GM21367 (cell line): ENCODE measurements at regions not wholly inside any gene's neighbourhood (a gene's known extent, or its start where the extent isn't known, plus 50 kb on each side); places are given as distances from the start of the nearest gene placed in this dataset.

Experiments used
- ATAC-seq: cut with Tn5 transposase; IDR thresholded peaks from one replicate; pipeline ENCODE4 v1.9.1; 2021; ENCODE audit not compliant: unreplicated experiment

DNA sequence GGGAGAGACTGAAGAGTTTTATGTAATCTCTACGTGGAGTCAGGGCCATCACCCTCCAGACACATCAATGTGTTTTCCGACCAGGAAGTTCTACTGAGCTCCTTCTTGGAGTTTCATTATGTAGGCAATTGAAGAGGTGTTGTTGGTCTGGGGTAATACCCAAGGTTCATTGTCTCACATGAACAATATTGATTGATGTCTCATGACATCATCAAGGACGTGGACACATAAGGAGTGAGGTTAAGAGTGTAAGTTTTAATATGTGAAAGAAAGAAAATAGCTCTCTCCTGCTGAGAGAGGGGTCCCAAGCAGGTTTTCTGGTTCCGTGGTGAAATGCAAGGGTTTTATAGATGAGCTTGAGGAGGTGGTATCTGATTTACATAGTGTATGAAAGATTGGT lies 280.7 kb upstream of the MIR17HG start:
- no peak for ATAC-seq

DNA sequence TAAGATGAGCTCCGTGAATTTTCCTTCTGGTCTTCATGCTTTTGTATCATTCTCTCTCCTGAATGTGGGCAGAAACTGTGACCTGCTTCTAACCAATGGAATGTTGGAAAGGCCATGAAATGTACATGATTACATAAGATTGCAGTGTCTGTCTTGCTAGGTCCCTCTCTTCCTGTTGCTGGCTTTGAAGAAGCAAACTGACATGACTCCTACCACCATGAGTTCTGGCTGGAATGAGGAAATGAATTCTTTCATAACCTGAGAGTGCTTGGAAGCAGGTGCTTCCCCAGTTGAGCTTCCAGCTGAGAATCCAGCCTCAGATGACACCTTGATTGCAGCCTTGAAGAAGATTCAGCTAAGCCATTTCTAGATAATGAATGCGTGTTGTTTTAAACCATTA lies 275.0 kb upstream of the MIR17HG start:
- no peak for ATAC-seq

DNA sequence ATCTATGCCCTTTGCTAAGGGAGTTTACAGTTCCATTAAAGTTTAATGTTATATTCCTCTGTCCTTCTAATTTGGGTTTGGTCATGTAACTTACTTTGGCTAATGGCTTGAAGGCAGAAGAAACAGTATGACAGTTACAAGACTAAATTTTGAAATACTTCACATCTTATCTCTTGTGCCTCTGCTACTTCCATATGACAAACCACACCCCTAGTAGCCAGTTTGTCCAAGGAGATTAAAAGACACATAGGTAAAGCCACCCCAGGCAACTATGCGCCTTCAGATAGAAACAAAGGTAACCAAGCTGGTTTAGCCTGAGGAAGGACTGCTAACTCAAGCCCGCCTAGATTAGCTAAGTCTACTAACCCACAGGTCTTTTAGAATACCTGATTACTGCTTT lies 273.4 kb upstream of the MIR17HG start:
- ATAC-seq = no peak

GRCh38 chr13:91076830-91077229 lies 270.7 kb upstream of the MIR17HG start:
- ATAC-seq = no peak

- no peak for ATAC-seq
Observed at GRCh38 chr13:91078093-91078679, 269.3 kb upstream of the MIR17HG start.

DNA sequence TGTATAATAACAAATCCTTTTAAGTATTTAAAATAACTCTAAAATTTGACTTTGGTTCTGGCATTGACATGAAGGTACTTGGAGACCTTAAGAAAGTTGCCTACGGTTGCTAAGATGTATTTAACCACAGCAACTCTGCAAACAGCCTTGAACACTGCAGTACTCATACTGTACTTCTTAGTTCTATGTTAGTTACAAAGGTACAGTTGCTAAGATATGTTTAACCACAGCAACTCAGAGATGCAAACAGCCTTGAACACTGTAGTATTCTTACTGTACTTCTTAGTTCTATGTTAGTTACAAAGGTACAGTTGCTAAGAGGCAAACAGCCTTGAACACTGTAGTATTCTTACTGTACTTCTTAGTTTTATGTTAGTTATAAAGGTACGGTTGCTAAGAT lies 268.3 kb upstream of the MIR17HG start:
- no peak for ATAC-seq

DNA sequence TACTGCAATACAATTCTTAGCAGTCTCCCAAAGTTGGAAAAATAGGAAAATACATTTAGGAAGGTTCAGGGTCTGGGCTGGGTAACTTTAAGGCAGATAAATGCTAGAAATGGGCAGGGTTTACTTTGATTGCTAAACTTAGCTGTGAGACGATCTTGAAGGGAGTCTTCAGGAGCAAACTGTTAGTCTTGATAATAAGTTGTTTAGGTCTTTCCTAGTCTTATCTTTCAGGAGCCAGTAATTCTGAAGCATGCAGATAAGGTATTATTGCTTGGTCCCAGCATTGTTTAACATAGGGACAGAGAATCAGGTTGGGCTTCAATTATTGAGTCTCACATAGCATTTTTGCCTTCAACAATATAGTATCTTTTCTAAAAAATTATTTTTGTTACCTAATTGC lies 262.4 kb upstream of the MIR17HG start:
- ATAC-seq = no peak

DNA sequence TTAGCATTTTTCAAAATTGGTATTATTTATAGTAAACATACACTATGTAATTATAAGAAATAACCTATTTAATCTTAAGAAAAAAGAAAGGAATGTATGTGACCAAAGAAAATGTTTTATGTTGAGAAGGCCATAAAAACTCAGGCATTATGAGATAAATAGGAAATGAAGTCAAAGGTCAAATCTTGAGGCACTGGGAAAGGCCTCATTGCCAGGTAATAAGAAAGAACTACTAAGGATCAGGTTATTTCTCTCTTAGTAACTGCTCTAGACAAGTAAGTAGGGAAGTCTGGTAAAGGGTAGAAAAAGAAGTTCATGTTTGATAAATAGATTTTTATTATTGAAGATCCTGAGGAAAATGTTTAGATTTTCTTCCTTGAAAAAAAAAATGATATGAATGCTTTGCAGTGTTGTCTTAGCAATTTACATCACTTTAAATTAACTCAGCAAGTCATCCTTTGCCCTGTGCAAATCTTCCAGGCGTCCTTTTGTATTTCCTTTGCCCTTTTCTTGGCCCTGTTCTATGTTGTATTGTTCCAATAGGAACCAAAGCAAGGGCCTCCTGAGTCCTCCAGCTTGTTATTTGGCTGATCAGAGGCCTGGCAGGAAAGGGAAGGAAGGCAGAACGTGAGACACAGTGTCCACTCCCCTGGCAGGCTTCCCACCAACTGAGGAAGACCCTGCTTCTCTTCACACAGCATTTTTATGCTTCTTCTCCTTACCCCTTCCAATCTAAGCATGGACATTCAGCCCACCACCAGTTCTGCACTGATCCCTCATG lies 260.4 kb upstream of the MIR17HG start:
- ATAC-seq = no peak

GRCh38 chr13:91097269-91097668 lies 250.2 kb upstream of the MIR17HG start:
- no peak for ATAC-seq

DNA sequence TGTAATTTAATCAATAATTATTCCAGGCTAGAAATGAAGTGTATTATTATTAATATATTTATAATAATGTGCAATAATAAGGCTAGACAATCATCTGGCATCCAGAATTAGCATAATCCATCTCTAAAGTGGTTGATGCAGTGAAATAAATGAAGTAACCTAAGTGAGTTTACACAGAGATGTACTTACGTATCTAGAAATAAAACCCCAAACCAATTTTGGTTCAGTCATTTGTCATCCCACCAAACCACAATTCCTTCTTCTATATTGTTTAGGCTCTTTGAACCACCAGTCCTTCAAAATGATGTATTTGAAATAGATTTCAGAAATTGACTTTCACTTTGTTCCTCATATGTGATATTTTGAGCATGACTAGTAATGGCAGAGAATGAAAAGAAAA lies 247.6 kb upstream of the MIR17HG start:
- no peak for ATAC-seq

DNA sequence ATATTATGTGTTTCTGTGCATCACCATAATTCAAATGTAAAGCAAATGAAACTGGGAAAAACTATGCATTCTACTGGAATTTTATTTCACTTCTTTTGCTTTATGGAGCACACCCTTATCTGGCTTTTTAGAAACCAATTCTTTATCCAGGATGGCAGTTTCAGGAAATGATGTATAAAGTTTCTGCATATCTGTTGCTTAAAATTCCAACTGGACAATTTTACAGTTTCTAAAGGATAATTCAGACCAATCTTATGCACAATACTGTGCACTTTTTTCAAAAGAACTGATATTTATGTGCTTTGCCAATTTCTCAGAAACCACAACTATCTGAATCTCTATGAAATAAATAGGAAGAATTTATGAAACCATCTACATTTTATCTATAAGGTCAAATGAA lies 246.5 kb upstream of the MIR17HG start:
- no peak for ATAC-seq

DNA sequence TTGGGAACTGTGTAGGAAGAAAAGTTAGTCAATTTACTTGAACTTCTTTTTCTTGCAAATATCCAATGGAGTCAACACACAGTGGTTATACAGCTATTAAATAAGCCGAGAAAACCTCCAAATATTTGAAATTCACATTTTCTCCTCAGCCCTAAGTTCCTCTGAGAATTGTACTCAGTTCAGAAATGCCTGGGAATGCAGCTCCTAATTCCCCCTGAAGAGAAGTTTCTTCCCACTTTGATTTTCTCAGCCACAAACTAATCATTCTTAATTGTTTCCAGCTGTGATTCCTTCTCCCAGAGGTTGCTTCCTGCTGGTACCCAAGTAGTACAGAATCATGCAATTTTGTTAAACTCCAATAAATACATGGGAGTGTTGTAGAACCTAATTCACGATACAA lies 246.1 kb upstream of the MIR17HG start:
- no peak for ATAC-seq

GRCh38 chr13:91105270-91105669 lies 242.2 kb upstream of the MIR17HG start:
- ATAC-seq = no peak

- ATAC-seq = no peak
Observed at GRCh38 chr13:91106565-91106964, 240.9 kb upstream of the MIR17HG start.

DNA sequence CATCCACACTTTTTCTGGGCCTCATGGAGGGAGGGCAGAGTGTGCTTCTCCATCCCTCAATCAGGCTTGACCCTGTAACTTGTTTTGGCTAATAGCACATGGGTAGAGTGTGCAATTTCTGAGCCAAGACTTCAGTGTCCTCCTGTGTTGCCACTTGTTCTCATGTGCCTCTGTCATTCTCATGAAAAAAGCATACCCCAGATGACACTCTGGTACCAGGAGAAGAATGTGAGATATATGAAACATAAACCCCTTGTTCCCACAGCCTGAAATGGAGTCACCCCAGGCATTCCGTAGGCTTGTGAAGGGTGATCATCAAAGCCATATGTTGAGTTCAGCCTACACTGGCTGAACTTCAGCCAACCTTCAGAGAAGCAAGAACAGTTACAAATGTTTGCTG lies 239.2 kb upstream of the MIR17HG start:
- ATAC-seq = no peak

DNA sequence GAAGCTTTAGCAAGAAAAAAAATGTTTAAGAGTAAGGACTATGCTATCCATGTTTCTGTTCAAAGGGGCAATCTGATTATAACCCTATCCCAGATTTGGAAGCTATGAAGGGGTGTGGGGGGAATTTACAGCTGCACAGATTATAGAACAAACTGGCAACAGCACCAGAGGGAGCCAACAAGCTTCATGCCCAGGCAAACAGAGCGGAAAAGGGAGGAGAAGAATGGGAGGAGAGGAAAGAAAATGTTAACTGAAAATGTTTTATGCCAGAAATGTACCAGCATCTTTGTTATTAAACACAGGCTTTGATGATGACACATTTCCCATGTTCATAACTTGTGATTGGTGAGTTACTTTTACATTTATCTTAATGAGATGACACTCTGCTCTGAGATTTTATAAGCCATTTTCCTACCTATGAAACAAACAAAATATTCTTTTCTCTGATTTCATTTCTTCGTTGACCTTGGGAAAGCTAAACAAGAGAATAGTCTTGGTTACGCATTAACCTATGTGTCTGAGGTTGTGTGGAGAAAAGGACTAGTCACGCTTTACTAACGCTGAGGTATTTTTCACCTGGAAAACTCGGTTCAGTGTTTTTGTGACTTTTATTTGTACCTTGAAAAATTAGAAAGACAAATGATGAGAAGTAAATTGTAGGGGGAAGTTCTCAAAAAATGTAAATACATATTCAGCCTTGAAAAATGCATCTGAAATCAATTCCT lies 235.8 kb upstream of the MIR17HG start:
- no peak for ATAC-seq

DNA sequence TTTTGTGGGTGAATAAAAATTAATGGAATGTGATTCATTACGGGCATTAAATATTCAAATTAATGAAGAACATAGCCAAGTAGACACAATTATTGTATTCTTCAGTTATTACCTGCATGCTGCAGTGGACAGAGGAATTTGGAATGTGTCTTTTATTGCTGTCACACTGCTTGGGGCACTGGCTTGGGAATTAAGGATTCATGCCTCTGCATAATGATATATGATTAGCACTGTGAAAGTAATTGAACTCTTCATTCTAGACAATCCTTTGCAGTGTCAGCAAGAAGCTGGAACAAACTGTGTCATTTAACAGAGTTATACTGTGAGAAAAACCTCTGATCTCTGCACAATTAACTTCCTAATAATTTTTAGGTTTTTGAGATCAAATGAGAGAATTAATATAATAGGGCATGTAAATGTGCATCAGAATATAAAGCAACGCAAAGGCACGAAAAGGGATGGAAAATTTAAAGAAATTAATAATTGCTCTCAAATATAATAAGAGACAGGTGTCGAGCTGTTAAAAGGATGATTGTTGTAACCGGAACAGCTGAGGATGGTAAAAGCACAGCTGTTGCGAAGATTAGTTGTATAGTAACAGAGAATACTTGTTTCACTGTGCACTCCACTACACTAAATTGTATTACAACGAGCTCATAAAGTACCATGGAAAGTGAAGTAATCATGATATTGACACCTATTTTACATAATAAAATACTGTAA lies 235.1 kb upstream of the MIR17HG start:
- no peak for ATAC-seq

- ATAC-seq = no peak
Observed at GRCh38 chr13:91112924-91113277, 234.6 kb upstream of the MIR17HG start.

- ATAC-seq = no peak
Observed at GRCh38 chr13:91115776-91116175, 231.7 kb upstream of the MIR17HG start.

DNA sequence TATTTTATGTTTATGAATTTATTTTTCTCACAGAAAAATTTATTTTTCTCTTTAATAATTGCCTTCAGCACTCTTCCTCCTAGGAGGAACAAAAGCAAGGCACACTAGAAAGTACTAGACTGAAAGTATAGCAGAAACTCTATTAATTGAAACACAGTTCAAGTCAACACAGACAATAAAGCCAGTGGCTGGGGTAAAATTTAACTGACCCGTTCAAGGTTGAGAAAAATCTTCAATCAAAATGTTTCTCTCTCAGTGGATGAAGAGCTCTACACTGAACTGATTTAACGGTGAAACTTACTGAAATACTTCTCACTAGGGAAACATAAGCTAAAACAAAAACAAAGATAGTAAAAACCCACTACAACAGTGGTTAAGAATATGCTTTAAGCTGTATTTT lies 230.1 kb upstream of the MIR17HG start:
- no peak for ATAC-seq

DNA sequence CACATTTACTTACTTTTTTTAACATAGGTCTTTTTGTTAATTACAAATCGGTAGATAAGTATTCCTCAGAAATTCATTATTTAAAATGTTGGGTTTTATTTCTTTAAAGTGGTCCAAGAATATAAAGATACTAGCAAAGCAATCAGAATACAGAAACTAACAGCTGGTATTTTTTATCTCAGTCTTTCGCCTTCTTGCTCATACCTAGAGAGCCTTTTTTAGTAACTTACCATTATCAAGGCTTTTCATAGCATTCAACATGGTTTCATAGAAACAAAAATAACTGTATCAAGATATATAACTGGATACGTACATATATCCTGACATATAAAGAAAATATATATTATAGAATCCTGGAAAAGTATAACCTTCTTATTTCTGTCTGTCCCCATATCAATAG lies 227.8 kb upstream of the MIR17HG start:
- ATAC-seq = no peak

DNA sequence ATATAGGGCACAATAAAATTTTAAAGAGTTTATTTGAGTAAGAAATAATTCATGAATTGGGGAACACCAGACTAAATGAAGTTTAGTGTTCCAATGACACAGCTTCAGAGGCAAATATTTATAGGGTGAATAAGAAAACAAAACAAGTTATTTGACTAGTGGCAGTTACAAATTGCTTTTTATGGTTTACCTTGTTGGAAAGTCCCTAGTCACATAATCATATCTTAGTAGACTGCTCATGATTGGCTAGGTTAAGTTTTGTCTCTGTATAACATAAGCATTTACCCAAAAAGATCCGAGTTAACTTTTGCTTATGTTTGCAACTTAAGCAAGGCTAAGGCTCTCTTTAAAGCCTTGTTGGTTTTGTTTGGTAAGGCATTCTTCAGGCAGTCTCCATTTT lies 224.7 kb upstream of the MIR17HG start:
- no peak for ATAC-seq
